ENCODE measurements at regions not wholly inside any gene's neighbourhood (a gene's known extent, or its start where the extent isn't known, plus 50 kb on each side); places are given as distances from the start of the nearest gene placed in this dataset.

- H3K9me3 Mint-ChIP-seq (ENCODE audit: unreplicated experiment), result no peaks in the 10 kb centered on the region
- BruUV-seq (replicated peaks), result no TSS peak
- no peaks in the 10 kb centered on the region for H3K4me1 Mint-ChIP-seq (ENCODE audit: insufficient read depth, unreplicated experiment)
- no peak overlapping the region for H3K4me3 Mint-ChIP-seq (ENCODE audit: unreplicated experiment)
- no peaks in the 10 kb centered on the region for H3K36me3 Mint-ChIP-seq (ENCODE audit: insufficient read depth, unreplicated experiment)
- DNase-seq (ENCODE audit: unreplicated experiment), result no peak
- CTCF ChIA-PET, result no interaction called here
- H3K27me3 Mint-ChIP-seq (ENCODE audit: insufficient read depth, unreplicated experiment), result no peaks in the 10 kb centered on the region
- H3K27ac Mint-ChIP-seq (ENCODE audit: low read depth, unreplicated experiment), result no peak overlapping the region
- no peak for TF ChIP-seq CTCF (IDR thresholded peaks at IDR 0.05; ENCODE audit: unreplicated experiment)
- intact Hi-C loops (cut with micrococcal nuclease), result no loop called here
- POLR2A ChIA-PET, result no interaction called here
Observed at GRCh38 chr5:39740404-39740803, 315.6 kb upstream of the DAB2 start.

- Mint-ChIP-seq H3K27ac (ENCODE audit: low read depth, unreplicated experiment) (no peak overlapping the region), H3K4me1 (ENCODE audit: insufficient read depth, unreplicated experiment) (no peaks in the 10 kb centered on the region), H3K9me3 (ENCODE audit: unreplicated experiment) (no peaks in the 10 kb centered on the region), H3K4me3 (ENCODE audit: unreplicated experiment) (no peak overlapping the region), H3K27me3 (ENCODE audit: insufficient read depth, unreplicated experiment) (no peaks in the 10 kb centered on the region), H3K36me3 (ENCODE audit: insufficient read depth, unreplicated experiment) (no peaks in the 10 kb centered on the region)
- intact Hi-C loops (cut with micrococcal nuclease), result no loop called here
- BruUV-seq (replicated peaks), result no TSS peak
- no peak for TF ChIP-seq CTCF (IDR thresholded peaks at IDR 0.05; ENCODE audit: unreplicated experiment)
- DNase-seq (ENCODE audit: unreplicated experiment), result no peak
- ChIA-PET CTCF (no interaction called here), POLR2A (no interaction called here)
Observed at GRCh38 chr5:39732166-39732565, 307.4 kb upstream of the DAB2 start.

DNA sequence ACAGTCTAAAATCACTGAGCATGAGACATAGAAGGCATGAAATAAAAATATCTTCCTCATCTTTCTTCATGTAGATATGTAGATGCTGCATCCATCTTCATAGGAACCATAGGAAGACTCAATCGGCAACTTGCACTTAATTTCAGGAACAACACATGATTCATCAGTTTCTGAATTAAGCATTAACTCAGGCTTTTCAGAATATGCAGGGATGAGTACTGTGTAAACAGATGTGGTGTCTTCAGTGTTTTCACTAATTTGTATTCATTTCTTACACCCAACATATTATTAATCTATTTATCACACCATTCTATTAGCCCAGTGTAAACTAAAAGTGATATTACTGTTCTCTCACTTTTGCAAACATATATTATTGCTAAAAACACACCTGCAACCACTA lies 305.9 kb upstream of the DAB2 start:
- POLR2A ChIA-PET, result interaction anchor here (0.6 kb wide), 1 partner anchor 141 kb away, joined by 3 read pairs; no protein-coding TSS in a partner anchor

DNA sequence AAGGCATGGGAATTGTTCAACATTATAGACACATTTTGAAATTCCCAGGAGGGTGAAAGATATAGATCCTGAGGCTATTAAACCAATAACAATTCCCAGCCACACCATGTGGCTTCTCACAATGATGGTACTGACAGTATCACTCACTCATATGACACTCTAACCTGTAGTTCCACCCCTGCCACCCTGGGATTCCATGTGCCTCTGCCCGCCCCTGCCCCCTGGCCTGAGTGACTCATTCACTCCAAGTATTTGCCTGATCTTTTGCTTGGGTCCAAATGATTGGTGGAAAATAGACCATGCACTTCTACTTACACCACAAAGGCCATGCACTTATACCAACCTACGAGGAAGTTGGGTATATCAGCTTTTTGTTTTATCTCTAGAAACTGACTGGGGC lies 305.2 kb upstream of the DAB2 start:
- H3K27me3 Mint-ChIP-seq (ENCODE audit: insufficient read depth, unreplicated experiment), result no peaks in the 10 kb centered on the region
- ChIA-PET POLR2A (interaction anchor here (0.6 kb wide), 1 partner anchor 140 kb away, joined by 3 read pairs; no protein-coding TSS in a partner anchor), CTCF (no interaction called here)
- H3K36me3 Mint-ChIP-seq (ENCODE audit: insufficient read depth, unreplicated experiment), result no peaks in the 10 kb centered on the region
- TF ChIP-seq CTCF (IDR thresholded peaks at IDR 0.05; ENCODE audit: unreplicated experiment), result no peak
- H3K27ac Mint-ChIP-seq (ENCODE audit: low read depth, unreplicated experiment), result no peak overlapping the region
- H3K9me3 Mint-ChIP-seq (ENCODE audit: unreplicated experiment), result no peaks in the 10 kb centered on the region
- H3K4me3 Mint-ChIP-seq (ENCODE audit: unreplicated experiment), result no peak overlapping the region
- no peaks in the 10 kb centered on the region for H3K4me1 Mint-ChIP-seq (ENCODE audit: insufficient read depth, unreplicated experiment)
- no TSS peak for BruUV-seq (replicated peaks)
- intact Hi-C loops (cut with micrococcal nuclease), result no loop called here
- peak; percentile 30 for DNase-seq (ENCODE audit: unreplicated experiment)

More for the DNA sequence above, 305.9 kb upstream of the DAB2 start:
- no TSS peak for BruUV-seq (replicated peaks)
- CTCF ChIA-PET, result no interaction called here
- H3K4me3 Mint-ChIP-seq (ENCODE audit: unreplicated experiment), result no peak overlapping the region
- no peak overlapping the region for H3K27ac Mint-ChIP-seq (ENCODE audit: low read depth, unreplicated experiment)
- intact Hi-C loops (cut with micrococcal nuclease), result no loop called here
- no peaks in the 10 kb centered on the region for H3K9me3 Mint-ChIP-seq (ENCODE audit: unreplicated experiment)
- H3K36me3 Mint-ChIP-seq (ENCODE audit: insufficient read depth, unreplicated experiment), result no peaks in the 10 kb centered on the region
- no peak for DNase-seq (ENCODE audit: unreplicated experiment)
- H3K27me3 Mint-ChIP-seq (ENCODE audit: insufficient read depth, unreplicated experiment), result no peaks in the 10 kb centered on the region
- TF ChIP-seq CTCF (IDR thresholded peaks at IDR 0.05; ENCODE audit: unreplicated experiment), result no peak
- H3K4me1 Mint-ChIP-seq (ENCODE audit: insufficient read depth, unreplicated experiment), result no peaks in the 10 kb centered on the region

Data from MCF 10A (cell line).